OCI-LY7 (cell line): ENCODE measurements at regions not wholly inside any gene's neighbourhood (a gene's known extent, or its start where the extent isn't known, plus 50 kb on each side); places are given as distances from the start of the nearest gene placed in this dataset.

Experiments
- EZH2phosphoT487 ChIP-seq: fragments of 200-600 bp; sonication (generic); IDR thresholded peaks from 2 replicates; pipeline ENCODE4 v1.6.1; 2018; ENCODE audit warnings: low read depth, borderline replicate concordance, mild to moderate bottlenecking, mixed run types, antibody characterized with exemption, low read length, moderate library complexity, mixed read lengths
- TF ChIP-seq, protein P1 (sequence below): fragments of 200-600 bp; sonication (generic); conservative IDR thresholded peaks from 2 replicates; pipeline ENCODE4 v1.5.1; 2014; ENCODE audit warnings: mild to moderate bottlenecking, antibody characterized with exemption, low read length, moderate library complexity, mixed read lengths

DNA sequence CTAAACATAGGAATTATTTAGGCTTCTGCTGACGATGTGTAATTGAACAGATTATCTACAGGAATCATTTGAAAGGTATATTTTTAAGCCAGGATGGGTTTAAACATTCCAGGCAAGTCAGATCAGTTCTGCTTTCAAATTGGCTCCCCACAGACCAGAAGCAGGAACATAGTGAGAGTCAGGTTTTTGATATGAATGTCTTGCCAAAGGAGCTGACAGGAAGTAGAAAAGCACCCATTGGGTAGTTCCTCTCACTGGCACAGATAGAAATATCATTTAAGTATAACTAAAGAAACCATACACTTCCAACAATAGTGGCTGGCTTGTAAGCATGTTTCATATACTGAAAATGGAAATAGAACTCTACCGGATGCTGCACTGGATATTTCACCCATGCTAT is 95.2 kb downstream of the CLDN1 start:
- TF ChIP-seq, protein P1, sequence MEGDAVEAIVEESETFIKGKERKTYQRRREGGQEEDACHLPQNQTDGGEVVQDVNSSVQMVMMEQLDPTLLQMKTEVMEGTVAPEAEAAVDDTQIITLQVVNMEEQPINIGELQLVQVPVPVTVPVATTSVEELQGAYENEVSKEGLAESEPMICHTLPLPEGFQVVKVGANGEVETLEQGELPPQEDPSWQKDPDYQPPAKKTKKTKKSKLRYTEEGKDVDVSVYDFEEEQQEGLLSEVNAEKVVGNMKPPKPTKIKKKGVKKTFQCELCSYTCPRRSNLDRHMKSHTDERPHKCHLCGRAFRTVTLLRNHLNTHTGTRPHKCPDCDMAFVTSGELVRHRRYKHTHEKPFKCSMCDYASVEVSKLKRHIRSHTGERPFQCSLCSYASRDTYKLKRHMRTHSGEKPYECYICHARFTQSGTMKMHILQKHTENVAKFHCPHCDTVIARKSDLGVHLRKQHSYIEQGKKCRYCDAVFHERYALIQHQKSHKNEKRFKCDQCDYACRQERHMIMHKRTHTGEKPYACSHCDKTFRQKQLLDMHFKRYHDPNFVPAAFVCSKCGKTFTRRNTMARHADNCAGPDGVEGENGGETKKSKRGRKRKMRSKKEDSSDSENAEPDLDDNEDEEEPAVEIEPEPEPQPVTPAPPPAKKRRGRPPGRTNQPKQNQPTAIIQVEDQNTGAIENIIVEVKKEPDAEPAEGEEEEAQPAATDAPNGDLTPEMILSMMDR: no peak
- no peak for TF ChIP-seq EZH2phosphoT487
